ENCODE measurements at regions not wholly inside any gene's neighbourhood (a gene's known extent, or its start where the extent isn't known, plus 50 kb on each side); places are given as distances from the start of the nearest gene placed in this dataset.

DNA sequence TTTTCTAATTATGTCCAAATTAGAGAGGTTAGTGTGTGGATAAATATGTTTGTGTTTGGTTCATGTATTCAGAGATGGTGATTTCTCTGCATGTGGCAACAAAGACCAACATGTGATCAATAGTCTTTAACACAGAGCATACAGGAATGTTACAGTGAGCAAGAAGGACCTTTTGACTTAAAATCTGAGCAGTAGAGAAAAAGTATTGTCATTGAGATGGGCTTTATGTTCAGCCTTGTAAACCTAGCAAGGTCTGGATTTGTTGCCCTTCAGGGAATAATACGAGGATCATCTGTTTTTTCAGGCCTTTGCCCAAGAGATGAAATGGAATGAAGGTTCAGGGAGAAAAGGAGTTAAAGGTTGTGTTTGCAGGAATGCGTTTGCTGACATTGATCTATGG lies 161.8 kb upstream of the NECTIN3 start:
- intact Hi-C loops (cut with DNase I), result no loop called here
- Histone ChIP-seq H3K27ac (no peak overlapping the region), H3K4me1 (no peaks in the 10 kb centered on the region), H3K9me3 (no peaks in the 10 kb centered on the region), H3K4me3 (no peak overlapping the region), H3K36me3 (no peaks in the 10 kb centered on the region), H3K27me3 (no peaks in the 10 kb centered on the region)
- no peak for DNase-seq
- TF ChIP-seq, protein P1, sequence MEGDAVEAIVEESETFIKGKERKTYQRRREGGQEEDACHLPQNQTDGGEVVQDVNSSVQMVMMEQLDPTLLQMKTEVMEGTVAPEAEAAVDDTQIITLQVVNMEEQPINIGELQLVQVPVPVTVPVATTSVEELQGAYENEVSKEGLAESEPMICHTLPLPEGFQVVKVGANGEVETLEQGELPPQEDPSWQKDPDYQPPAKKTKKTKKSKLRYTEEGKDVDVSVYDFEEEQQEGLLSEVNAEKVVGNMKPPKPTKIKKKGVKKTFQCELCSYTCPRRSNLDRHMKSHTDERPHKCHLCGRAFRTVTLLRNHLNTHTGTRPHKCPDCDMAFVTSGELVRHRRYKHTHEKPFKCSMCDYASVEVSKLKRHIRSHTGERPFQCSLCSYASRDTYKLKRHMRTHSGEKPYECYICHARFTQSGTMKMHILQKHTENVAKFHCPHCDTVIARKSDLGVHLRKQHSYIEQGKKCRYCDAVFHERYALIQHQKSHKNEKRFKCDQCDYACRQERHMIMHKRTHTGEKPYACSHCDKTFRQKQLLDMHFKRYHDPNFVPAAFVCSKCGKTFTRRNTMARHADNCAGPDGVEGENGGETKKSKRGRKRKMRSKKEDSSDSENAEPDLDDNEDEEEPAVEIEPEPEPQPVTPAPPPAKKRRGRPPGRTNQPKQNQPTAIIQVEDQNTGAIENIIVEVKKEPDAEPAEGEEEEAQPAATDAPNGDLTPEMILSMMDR (IDR thresholded peaks at IDR 0.05), result no peak
- ATAC-seq, result no peak

DNA sequence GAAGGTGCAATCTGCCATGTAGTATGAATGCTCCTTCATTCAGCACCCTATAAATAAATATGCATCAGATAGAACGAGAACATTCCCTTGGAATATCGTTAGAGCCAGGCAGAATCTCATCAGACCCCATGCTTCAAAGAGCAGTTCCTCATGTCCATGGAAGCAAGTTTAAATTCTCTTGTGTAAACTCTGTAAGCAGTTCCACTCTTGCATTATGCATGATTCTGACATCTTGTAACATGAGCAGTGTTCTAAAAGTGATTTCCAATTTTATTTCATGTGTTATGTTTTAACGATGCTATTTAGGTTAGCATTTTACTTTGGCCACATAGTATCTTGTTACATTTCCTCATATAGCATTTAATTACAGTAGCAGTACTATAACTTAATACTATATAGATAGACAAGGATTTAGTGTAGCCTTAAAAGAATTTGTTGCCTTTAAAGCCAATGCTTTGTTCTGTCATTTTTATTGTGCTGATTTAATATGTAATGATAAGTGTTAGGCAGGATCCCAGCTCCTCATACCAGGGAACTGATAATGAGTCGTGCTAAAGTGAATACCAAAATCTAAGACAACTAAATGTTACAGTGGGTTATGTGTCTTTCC lies 161.2 kb upstream of the NECTIN3 start:
- TF ChIP-seq, protein P1 (IDR thresholded peaks at IDR 0.05), result no peak
- Histone ChIP-seq H3K4me1 (no peaks in the 10 kb centered on the region), H3K36me3 (no peaks in the 10 kb centered on the region), H3K27me3 (no peaks in the 10 kb centered on the region), H3K9me3 (no peaks in the 10 kb centered on the region), H3K27ac (no peak overlapping the region), H3K4me3 (no peak overlapping the region)
- intact Hi-C loops (cut with DNase I), result no loop called here
- DNase-seq (no peak), ATAC-seq (no peak)

DNA sequence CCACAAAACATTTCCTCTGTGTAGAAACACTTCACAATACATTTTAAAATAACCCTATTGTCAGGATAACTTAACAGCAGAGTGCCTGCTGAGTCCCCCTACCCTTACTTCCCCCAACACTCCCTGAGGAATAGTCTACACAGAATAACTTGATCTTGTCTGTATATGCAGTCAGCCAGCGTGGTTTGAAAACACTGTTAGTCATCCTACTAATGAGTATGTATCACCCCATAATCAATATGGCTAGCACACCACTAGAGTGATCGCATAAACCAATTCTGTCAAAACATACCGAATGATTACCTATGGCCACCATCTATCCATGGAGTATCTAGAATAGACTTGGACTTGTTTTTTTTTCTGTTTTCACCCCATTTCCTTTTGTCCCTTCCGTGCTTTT lies 152.7 kb upstream of the NECTIN3 start:
- Histone ChIP-seq H3K27ac (no peak overlapping the region), H3K27me3 (no peaks in the 10 kb centered on the region), H3K36me3 (no peaks in the 10 kb centered on the region), H3K4me3 (no peak overlapping the region), H3K9me3 (no peaks in the 10 kb centered on the region), H3K4me1 (no peaks in the 10 kb centered on the region)
- TF ChIP-seq, protein P1 (IDR thresholded peaks at IDR 0.05), result no peak
- ATAC-seq (no peak), DNase-seq (no peak)
- intact Hi-C loops (cut with DNase I), result no loop called here

DNA sequence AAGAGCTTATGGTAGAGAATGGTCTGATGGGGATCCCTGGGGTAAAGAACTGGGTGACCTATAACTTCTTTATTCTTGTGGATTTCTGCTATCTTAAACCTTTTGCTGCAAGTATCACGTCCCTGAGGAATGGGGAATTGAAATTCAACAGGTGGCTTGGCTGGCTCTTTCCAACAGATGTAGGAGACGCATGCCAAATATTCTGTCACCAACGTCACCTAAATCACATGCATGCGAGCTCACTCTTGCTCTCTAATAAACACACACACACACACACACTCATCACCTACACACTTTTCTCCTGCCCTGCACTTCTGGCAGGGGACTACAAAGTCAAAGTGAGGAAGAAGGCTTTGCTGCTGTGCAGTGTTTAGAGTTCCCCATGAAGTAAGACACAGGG lies 145.8 kb upstream of the NECTIN3 start:
- TF ChIP-seq, protein P1 (IDR thresholded peaks at IDR 0.05), result no peak
- Histone ChIP-seq H3K4me3 (no peak overlapping the region), H3K9me3 (no peaks in the 10 kb centered on the region), H3K36me3 (no peaks in the 10 kb centered on the region), H3K4me1 (no peaks in the 10 kb centered on the region), H3K27me3 (no peaks in the 10 kb centered on the region), H3K27ac (no peak overlapping the region)
- DNase-seq, result no peak
- intact Hi-C loops (cut with DNase I), result no loop called here
- no peak for ATAC-seq

DNA sequence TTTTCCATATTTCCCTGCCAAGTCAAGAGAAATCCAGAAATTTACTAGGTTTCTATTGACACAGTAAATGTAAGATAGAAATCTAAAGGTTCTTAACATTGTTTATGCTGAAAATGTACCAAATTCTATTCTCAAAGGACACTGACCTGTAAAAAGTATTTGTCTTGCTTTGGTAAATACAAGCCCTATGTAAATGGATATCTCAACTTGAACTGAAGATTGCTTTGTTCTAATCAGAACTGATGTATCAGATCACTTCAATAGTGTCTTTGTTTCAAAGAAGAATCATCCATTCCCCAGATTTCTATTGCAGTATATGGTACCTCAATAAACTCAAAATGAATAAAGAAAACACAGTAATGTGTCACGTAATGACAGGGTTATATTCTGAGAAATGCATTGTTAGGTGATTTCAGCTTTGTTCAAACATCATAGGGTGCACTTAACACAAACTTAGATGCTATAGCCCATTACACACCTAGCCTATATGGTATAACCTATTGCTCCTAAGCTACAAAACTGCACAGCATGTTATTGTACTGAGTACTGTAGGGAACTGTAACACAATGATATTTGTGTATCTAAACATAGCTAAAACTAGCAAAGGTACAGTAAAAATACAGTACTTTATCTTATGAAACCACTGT lies 143.5 kb upstream of the NECTIN3 start:
- Histone ChIP-seq H3K36me3 (no peaks in the 10 kb centered on the region), H3K4me1 (no peaks in the 10 kb centered on the region), H3K27ac (no peak overlapping the region), H3K27me3 (no peaks in the 10 kb centered on the region), H3K4me3 (no peak overlapping the region), H3K9me3 (no peaks in the 10 kb centered on the region)
- TF ChIP-seq, protein P1 (IDR thresholded peaks at IDR 0.05), result no peak
- ATAC-seq (no peak), DNase-seq (no peak)
- intact Hi-C loops (cut with DNase I), result no loop called here

All from upper lobe of right lung (tissue), 1 donor.